ENCODE measurements at regions not wholly inside any gene's neighbourhood (a gene's known extent, or its start where the extent isn't known, plus 50 kb on each side); places are given as distances from the start of the nearest gene placed in this dataset.

DNA sequence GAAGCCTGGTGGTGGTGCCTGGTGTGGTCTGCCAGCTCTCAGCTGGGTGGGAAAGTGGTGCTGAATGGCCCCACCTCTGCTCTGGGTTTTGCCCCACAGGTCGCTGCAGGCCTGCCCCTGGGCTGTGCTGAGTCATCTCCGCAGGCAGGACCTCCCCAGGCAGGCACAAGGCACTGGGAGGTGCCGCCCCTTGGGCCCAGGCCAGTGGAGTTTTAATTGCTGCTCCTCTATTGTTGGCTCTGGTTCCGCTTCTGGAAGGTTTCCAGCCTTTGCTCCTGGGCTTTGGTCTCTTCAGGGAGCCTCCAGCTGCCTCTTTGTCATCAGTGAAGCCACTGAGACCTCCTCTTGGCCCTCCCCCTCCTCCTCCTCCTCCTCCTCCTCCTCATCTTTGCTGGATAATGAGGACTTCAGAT is 180.3 kb upstream of the GRB10 start:
- Histone ChIP-seq H3K27me3 (replicated peaks; ENCODE audit: insufficient read depth) (no peaks in the 10 kb centered on the region), H3K4me3 (no peak overlapping the region), H3K27ac (no peak overlapping the region), H3K4me1 (ENCODE audit: control insufficient read depth in 1 of 2, low read depth in 2 of 2) (no peaks in the 10 kb centered on the region), H3K9me3 (no peaks in the 10 kb centered on the region), H3K36me3 (no peaks in the 10 kb centered on the region)
- DNase-seq (ENCODE audit: low spot score): no peak
- TF ChIP-seq, protein P1, sequence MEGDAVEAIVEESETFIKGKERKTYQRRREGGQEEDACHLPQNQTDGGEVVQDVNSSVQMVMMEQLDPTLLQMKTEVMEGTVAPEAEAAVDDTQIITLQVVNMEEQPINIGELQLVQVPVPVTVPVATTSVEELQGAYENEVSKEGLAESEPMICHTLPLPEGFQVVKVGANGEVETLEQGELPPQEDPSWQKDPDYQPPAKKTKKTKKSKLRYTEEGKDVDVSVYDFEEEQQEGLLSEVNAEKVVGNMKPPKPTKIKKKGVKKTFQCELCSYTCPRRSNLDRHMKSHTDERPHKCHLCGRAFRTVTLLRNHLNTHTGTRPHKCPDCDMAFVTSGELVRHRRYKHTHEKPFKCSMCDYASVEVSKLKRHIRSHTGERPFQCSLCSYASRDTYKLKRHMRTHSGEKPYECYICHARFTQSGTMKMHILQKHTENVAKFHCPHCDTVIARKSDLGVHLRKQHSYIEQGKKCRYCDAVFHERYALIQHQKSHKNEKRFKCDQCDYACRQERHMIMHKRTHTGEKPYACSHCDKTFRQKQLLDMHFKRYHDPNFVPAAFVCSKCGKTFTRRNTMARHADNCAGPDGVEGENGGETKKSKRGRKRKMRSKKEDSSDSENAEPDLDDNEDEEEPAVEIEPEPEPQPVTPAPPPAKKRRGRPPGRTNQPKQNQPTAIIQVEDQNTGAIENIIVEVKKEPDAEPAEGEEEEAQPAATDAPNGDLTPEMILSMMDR (IDR thresholded peaks at IDR 0.05): no peak
- ATAC-seq (ENCODE audit: insufficient number of reproducible peaks, low FRiP score, low read depth): no peak

- Histone ChIP-seq H3K9me3 (no peaks in the 10 kb centered on the region), H3K27ac (no peak overlapping the region), H3K36me3 (no peaks in the 10 kb centered on the region), H3K4me1 (ENCODE audit: control insufficient read depth in 1 of 2, low read depth in 2 of 2) (no peaks in the 10 kb centered on the region), H3K4me3 (no peak overlapping the region), H3K27me3 (replicated peaks; ENCODE audit: insufficient read depth) (no peaks in the 10 kb centered on the region)
- TF ChIP-seq, protein P1 (IDR thresholded peaks at IDR 0.05): no peak
- DNase-seq (ENCODE audit: low spot score) (no peak), ATAC-seq (ENCODE audit: insufficient number of reproducible peaks, low FRiP score, low read depth) (no peak)
Observed at GRCh38 chr7:50962281-50962883, 179.7 kb upstream of the GRB10 start.

DNA sequence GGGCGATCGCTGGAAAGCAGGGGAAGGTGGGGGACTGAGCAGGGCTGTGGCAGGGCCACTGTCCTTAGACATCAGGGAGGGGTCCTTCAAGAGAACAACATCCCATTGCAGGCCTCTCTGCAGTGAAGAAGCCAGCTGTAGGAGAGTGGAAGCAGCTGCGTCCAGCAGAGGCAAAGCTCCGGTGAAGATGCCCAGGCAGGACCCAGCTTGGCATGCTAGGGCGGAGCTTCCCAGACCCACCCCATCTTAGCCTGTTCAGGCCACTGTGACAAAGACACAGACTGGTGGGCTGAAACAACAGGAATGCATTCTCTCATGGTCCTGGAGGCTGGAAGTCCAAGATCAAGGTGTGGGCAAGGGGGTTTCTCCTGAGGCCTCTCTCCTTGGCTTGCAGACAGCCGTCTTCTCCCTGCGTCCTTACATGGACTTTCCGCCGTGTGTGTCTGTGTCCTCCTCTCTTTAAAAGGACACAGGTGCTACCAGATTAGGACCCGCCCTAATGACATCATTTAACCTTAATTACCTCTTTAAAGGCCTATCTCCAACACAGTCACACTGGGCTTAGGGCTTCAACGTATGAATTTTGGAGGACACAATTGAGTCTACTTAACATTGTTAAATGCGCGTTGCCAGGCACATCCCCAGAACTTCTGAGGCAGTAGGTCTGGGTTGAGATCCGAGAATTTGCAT is 178.1 kb upstream of the GRB10 start:
- Histone ChIP-seq H3K27ac (no peak overlapping the region), H3K27me3 (replicated peaks; ENCODE audit: insufficient read depth) (no peaks in the 10 kb centered on the region), H3K4me1 (ENCODE audit: control insufficient read depth in 1 of 2, low read depth in 2 of 2) (no peaks in the 10 kb centered on the region), H3K9me3 (no peaks in the 10 kb centered on the region), H3K36me3 (no peaks in the 10 kb centered on the region), H3K4me3 (no peak overlapping the region)
- TF ChIP-seq, protein P1 (IDR thresholded peaks at IDR 0.05): no peak
- ATAC-seq (ENCODE audit: insufficient number of reproducible peaks, low FRiP score, low read depth) (no peak), DNase-seq (ENCODE audit: low spot score) (no peak)

- ATAC-seq (ENCODE audit: insufficient number of reproducible peaks, low FRiP score, low read depth): no peak
- DNase-seq (ENCODE audit: low spot score): no peak
- Histone ChIP-seq H3K27me3 (replicated peaks; ENCODE audit: insufficient read depth) (no peaks in the 10 kb centered on the region), H3K4me3 (no peak overlapping the region), H3K4me1 (ENCODE audit: control insufficient read depth in 1 of 2, low read depth in 2 of 2) (no peaks in the 10 kb centered on the region), H3K36me3 (no peaks in the 10 kb centered on the region), H3K9me3 (no peaks in the 10 kb centered on the region), H3K27ac (no peak overlapping the region)
- TF ChIP-seq, protein P1 (IDR thresholded peaks at IDR 0.05): no peak
Observed at GRCh38 chr7:50959991-50960390, 177.3 kb upstream of the GRB10 start.

DNA sequence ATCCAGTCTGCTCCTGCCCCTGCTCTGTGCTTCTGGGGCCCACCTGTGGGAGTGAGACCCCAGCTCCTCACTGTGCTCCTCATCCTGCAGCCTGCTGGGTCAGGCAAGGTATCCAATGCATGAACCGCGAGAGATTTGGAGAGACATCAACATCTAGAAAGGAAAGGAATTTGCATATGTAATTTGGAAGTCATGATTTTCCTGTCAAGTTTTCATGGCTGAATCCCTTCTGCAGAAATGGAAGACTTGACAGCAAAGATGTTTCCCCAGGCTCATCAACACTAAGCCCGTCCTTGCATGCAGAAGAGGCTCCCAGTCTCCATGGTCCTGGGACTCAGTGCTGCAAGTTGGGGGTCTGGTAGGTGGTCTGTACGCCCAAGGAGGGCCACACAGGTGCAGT is 176.9 kb upstream of the GRB10 start:
- Histone ChIP-seq H3K27ac (no peak overlapping the region), H3K9me3 (no peaks in the 10 kb centered on the region), H3K36me3 (no peaks in the 10 kb centered on the region), H3K4me1 (ENCODE audit: control insufficient read depth in 1 of 2, low read depth in 2 of 2) (no peaks in the 10 kb centered on the region), H3K4me3 (no peak overlapping the region), H3K27me3 (replicated peaks; ENCODE audit: insufficient read depth) (no peaks in the 10 kb centered on the region)
- DNase-seq (ENCODE audit: low spot score) (no peak), ATAC-seq (ENCODE audit: insufficient number of reproducible peaks, low FRiP score, low read depth) (no peak)
- TF ChIP-seq, protein P1 (IDR thresholded peaks at IDR 0.05): no peak

Data from thoracic aorta (tissue), 2 donors.